Glomerular endothelial cell (primary cell): ENCODE measurements at regions not wholly inside any gene's neighbourhood (a gene's known extent, or its start where the extent isn't known, plus 50 kb on each side); places are given as distances from the start of the nearest gene placed in this dataset.
A peak's percentile ranks its signal among the peaks of the same experiment; 100 is the strongest.
"Not testable (repeated sequence)": the region's sequence is repeated elsewhere in the genome, so short reads cannot be mapped to it uniquely, and the experiment has no call there.

Experiments used
- DNase-seq: peaks from one replicate; pipeline ENCODE4 v3.0.0-alpha.2; 2011; ENCODE audit warnings: low read depth, low spot score; ENCODE audit errors: extremely low read depth

DNA sequence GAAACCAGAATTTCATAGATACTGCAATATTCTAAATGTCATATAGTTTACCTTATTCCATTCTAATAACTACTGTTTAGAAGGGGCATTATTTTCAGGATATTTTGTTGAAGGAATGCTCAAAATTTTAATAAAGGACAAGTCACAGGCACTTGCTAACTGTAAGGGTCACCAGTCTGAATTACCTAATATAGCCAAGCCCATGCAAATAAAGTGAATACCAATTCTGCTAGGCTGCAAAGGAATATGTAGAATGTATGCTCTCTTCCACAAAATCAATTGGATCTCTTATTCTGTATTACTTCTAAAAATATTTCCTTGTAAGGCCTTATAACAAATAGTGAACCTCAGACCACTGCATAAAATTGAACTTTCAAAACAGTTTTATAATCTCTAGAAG, 52.3 kb upstream of the FAT4 start:
- no peak for DNase-seq

DNA sequence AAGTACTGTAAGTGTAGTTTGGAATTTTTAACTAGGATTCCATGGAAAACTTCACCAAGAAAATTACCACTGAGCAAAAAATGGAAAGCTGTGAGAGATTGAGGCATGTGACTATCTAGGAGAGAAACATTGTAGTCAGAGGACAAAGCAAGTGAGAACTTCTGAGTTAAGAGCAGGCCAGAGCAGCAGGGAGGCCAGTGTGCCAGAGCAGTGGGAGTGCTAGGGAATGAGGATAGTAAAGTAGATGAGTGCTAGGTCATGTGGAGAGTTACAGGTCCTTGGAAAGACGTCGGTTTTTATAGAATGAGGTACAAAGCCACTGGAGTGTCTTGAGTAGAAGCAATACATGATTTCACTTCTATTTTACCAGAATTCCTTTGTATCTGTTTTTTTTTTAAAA, 52.7 kb upstream of the FAT4 start:
- no peak for DNase-seq

DNA sequence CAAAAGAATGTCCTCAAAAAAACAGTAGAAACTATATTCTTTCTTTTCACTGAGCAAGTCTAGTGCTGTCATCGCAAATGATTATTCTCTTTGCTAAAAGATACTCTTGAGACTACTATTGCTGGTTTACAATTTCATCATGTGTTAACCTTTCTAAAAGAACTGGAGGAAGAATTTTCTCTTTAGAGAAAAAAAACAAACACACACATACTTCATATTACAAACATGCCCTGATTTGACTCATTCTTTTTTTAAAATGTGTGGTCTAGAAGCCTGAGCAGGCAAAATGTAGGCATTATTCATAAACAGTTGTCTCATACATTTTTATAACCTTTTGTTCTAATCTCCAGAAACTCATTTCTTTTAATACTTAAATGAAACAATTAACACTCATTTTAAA, 60.6 kb upstream of the FAT4 start:
- no peak for DNase-seq

DNA sequence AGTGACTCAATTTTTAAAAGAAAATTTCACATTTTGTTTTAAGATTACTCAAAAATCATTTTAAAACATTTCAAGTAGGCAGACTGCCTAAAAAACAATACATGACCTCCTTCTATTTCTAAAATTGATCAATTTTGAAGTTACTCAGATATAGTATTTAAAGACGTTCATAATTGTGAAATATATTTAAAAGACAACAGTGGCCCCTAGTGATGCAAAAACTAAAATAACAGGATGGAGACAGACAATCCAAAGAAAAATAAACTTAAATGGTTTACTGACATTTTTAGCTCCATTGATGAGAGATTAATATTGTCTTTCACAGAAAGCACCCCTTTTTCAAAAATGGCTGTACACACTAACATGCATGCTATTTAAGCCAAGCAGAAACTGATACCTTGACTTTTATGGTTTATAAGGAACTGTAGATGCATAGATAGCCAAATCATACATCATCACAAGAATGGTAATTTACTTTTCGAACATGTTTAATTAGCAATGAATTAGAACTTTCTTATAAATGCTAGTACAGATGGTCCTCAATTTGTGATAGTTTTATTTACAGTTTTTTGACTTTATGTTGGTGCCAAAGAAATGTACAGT, 69.8 kb upstream of the FAT4 start:
- DNase-seq: peak; percentile 18

DNA sequence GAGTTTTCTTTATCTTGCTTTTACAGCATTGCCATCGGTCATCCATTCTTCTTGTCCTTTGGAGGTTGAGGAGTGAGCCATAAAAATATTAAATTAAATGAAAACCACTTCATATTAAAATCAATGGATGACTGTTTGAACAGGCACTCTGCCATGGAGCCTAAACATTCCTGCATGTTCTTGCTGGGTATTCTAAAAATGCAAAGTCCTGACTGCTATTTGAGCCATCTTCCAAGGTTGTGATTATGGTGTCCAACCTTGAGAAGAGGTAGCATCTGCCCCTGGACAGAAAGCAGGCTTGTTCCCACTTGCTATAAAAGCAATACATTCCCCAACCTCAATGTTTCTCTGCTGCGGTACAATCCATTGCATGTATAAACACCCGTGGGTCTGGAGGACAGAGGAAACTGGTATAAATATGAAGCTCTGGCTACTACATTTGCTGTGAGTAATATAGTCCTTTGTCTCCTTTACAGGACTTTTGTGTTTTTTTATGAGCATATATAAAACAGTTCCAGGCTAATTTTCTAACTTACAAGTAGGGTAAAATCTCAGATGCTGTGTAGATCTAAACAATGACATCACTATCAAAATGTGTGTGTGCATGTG, 70.9 kb upstream of the FAT4 start:
- no peak for DNase-seq

DNA sequence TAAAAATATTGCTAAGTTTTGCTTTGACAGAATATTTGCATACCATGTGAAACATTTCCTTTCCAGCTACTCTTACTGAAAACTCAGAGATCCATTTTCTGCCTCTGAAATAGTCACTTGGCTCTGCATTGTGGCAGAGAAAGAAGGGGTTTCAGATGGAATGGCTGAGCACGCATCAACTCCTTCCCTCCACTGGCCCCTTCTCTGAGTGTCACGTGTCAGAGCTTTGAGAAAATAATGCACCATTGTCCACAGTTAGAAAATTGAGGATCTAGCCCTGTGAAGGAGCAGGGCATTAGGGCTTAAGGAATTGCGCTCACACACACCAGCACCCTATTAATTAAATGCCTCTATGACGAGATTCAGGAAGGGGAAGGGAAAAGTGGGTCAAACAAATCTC, 78.8 kb upstream of the FAT4 start:
- DNase-seq: no peak

DNA sequence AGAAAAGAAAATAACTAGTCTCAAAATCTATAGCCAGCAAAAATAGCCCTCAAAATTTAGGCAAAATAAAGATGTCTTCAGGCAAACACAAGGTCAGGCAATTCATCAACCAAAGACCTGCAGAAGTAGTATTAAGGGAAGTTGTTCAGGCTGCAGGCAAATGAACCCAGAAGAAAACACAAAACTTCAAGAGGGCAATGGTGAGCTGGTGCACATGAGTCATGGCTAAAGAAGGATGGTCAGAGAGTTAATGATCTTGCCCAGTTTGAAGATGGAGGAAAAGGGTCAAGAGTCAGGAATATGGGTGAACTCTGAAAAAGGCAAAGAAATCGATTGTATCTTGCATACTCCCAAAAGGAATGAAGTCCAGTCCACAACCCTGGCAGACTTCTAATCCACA, 83.1 kb upstream of the FAT4 start:
- DNase-seq: no peak

- DNase-seq: no peak
These were observed 85.1 kb upstream of the FAT4 start for GRCh38 chr4:125229596-125230058.

GRCh38 chr4:125225806-125226205, 88.9 kb upstream of the FAT4 start:
- DNase-seq: no peak

DNA sequence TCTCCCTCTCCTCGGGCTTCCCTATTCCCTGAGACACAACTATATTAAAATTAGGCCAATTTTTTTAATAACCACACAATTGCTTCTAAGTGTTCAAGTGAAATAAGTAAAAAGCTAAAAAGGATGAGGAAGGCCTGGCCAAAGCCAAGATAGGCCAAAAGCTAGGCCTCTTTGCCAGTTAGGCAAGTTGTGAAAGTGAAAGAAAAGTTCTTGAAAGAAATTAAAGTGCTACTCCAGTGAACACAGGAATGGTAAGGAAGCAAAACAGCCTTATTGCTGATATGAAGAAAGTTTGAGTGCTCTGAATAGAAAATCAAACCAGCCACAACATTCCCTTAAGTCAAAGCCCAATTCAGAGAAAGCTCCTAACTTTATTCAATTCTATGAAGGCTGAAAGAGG, 114.2 kb upstream of the FAT4 start:
- DNase-seq: no peak

GRCh38 chr4:125198916-125199315, 115.8 kb upstream of the FAT4 start:
- peak; percentile 80 for DNase-seq

- DNase-seq: not testable (repeated sequence)
These were observed 122.8 kb upstream of the FAT4 start for GRCh38 chr4:125191874-125192459.

DNA sequence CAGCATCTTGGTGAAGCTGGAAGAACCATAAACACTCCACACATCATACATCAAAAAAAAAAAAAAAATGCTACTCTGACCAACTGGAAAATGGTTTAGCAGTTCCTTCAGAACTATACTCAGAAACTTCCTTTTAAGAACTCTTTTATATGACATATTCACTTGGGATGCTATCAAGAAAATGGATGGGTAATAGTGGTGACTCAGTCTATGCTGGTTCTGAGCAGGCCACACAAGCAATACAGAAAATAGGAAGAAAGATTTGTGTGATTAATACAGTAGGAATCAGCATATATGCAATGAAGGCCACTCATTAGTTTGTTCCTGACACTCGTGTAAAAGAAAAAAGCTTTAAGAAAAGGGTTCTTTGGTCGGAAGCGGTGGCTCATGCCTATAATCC, 123.5 kb upstream of the FAT4 start:
- no peak for DNase-seq

DNA sequence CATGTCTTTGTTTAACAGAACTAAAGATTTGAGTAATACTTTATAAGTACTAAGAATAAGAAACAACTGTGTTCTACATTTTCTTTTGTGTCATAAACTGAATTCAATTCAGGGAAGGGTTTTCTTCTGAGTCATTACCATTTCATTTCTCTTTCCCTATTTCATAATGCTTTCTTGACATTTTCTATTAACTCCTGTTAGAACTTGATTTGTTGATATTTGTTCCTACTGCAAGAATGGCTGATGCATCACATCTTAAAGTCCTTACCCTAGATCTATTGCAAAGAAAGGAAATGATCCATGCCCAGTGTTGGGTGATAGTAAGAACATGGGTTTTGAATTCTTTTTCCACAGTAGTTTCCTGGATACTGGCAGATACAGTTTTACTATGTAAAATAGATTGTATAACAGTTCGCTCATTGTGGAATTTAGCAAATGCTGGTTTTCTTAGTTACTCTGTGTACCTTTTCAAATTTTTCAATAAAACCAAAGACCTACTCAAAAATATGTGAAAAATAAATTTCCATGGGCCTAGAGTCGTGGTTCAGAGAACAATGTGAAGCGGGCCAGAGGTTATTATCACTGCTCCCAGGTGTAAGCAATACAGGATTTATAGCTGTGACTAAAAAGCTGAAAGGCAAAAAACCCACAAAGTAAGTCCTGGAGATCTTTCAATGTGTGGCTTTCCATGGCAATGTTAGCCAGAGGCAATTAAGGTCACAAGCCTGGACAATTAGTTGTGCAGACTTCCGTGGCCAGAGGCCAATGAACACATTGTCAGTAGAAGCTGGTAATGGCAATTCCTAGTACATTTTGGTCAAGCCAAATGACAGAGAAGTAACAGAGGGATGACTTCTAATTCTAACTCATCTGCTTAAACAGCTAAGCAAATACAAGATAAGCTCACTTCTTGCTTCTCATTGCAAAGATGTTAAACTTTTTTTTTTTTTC, 127.3 kb upstream of the FAT4 start:
- DNase-seq: no peak

- no peak for DNase-seq
These were observed 130.6 kb upstream of the FAT4 start for GRCh38 chr4:125184116-125184515.

- no peak for DNase-seq
These were observed 133.0 kb upstream of the FAT4 start for GRCh38 chr4:125181804-125182203.

- DNase-seq: no peak
These were observed 135.0 kb upstream of the FAT4 start for GRCh38 chr4:125179727-125180126.

GRCh38 chr4:125169192-125169591, 145.6 kb upstream of the FAT4 start:
- DNase-seq: no peak

GRCh38 chr4:125168531-125168930, 146.2 kb upstream of the FAT4 start:
- no peak for DNase-seq

- not testable (repeated sequence) for DNase-seq
These were observed 148.7 kb upstream of the FAT4 start for GRCh38 chr4:125166012-125166411.

GRCh38 chr4:125159001-125159400, 155.8 kb upstream of the FAT4 start:
- no peak for DNase-seq
